ENCODE measurements at regions not wholly inside any gene's neighbourhood (a gene's known extent, or its start where the extent isn't known, plus 50 kb on each side); places are given as distances from the start of the nearest gene placed in this dataset.

- TF ChIP-seq POLR2A (IDR thresholded peaks at IDR 0.05) (no peak), CTCF (IDR thresholded peaks at IDR 0.05) (no peak)
Measured at GRCh38 chr7:18395868-18396267, 99.7 kb upstream of the HDAC9 start.

Data from right lobe of liver (tissue), 4 donors.